ENCODE measurements at regions not wholly inside any gene's neighbourhood (a gene's known extent, or its start where the extent isn't known, plus 50 kb on each side); places are given as distances from the start of the nearest gene placed in this dataset.

DNA sequence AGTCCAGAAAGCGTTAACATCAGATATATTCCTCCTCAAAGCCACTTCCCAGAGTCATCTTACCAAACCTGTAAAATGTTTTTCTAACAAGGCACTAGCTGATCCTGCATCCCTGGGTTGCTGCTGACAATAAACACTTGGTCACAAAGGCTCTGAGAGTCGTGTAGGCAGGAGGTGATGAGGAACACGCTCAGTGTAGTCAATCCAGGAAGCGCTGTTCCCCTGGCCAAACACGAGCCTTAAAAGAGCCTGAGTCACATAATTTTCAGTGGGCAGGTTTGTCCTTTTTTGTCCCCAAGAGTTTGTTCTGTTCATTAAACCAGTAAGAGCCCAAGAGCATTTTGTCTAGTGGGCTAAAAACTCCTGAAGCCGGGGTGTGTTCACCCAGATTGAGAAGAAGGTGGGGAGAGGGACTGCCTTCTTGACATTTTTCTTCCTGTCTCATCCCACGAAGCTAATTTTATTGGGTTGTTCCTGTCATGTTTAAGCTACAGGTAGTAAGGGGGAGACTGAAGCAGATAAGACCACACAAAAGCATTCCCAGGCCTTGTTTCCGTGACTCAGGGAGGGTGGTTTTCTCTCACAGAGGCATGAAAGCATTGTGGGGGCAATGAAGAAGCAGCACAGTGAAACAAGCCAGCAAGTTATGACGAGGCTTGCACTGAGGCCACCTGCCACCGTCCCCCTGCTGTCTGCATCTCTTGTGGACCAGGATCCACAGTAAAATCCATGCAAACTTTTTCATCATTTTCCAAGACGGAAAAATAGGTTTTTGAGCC lies 73.7 kb downstream of the FOXB1 start:
- TF ChIP-seq, protein P1, sequence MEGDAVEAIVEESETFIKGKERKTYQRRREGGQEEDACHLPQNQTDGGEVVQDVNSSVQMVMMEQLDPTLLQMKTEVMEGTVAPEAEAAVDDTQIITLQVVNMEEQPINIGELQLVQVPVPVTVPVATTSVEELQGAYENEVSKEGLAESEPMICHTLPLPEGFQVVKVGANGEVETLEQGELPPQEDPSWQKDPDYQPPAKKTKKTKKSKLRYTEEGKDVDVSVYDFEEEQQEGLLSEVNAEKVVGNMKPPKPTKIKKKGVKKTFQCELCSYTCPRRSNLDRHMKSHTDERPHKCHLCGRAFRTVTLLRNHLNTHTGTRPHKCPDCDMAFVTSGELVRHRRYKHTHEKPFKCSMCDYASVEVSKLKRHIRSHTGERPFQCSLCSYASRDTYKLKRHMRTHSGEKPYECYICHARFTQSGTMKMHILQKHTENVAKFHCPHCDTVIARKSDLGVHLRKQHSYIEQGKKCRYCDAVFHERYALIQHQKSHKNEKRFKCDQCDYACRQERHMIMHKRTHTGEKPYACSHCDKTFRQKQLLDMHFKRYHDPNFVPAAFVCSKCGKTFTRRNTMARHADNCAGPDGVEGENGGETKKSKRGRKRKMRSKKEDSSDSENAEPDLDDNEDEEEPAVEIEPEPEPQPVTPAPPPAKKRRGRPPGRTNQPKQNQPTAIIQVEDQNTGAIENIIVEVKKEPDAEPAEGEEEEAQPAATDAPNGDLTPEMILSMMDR (IDR thresholded peaks at IDR 0.05; ENCODE audit: poor library complexity, severe bottlenecking) = no peak
- TF ChIP-seq POLR2AphosphoS5 (IDR thresholded peaks at IDR 0.05) = no peak

Measured in neural cell (in vitro differentiated cells).